Fibroblast of the conjunctiva (primary cell): ENCODE measurements at regions not wholly inside any gene's neighbourhood (a gene's known extent, or its start where the extent isn't known, plus 50 kb on each side); places are given as distances from the start of the nearest gene placed in this dataset.
"Not testable (repeated sequence)": the region's sequence is repeated elsewhere in the genome, so short reads cannot be mapped to it uniquely, and the experiment has no call there.

Experiments used
- DNase-seq: peaks from one replicate; pipeline ENCODE4 v3.0.0-alpha.2; 2010; ENCODE audit warnings: low read depth

GRCh38 chr3:89533275-89533674 lies 425.9 kb downstream of the EPHA3 start:
- DNase-seq = no peak

- DNase-seq = not testable (repeated sequence)
Observed at GRCh38 chr3:89554587-89554986, 447.2 kb downstream of the EPHA3 start.

- no peak for DNase-seq
Observed at GRCh38 chr3:89558711-89559110, 451.3 kb downstream of the EPHA3 start.

GRCh38 chr3:89560568-89560967 lies 453.1 kb downstream of the EPHA3 start:
- no peak for DNase-seq

GRCh38 chr3:89562373-89562772 lies 455.0 kb downstream of the EPHA3 start:
- no peak for DNase-seq

- no peak for DNase-seq
Observed at GRCh38 chr3:89565098-89565497, 457.7 kb downstream of the EPHA3 start.

GRCh38 chr3:89570465-89570864 lies 463.0 kb downstream of the EPHA3 start:
- DNase-seq = no peak

- DNase-seq = no peak
Observed at GRCh38 chr3:89571298-89571697, 463.9 kb downstream of the EPHA3 start.

- no peak for DNase-seq
Observed at GRCh38 chr3:89571707-89572106, 464.3 kb downstream of the EPHA3 start.

- DNase-seq = no peak
Observed at GRCh38 chr3:89572261-89572660, 464.8 kb downstream of the EPHA3 start.

GRCh38 chr3:89576417-89576816 lies 469.0 kb downstream of the EPHA3 start:
- no peak for DNase-seq

GRCh38 chr3:89577637-89578530 lies 470.5 kb downstream of the EPHA3 start:
- DNase-seq = no peak

GRCh38 chr3:89580859-89581258 lies 473.4 kb downstream of the EPHA3 start:
- no peak for DNase-seq

GRCh38 chr3:89584398-89584797 lies 477.0 kb downstream of the EPHA3 start:
- no peak for DNase-seq

- DNase-seq = no peak
Observed at GRCh38 chr3:89586256-89586655, 478.8 kb downstream of the EPHA3 start.

- no peak for DNase-seq
Observed at GRCh38 chr3:89586676-89587075, 479.3 kb downstream of the EPHA3 start.

GRCh38 chr3:89606151-89606550 lies 498.7 kb downstream of the EPHA3 start:
- no peak for DNase-seq

GRCh38 chr3:89612027-89612426 lies 504.6 kb downstream of the EPHA3 start:
- no peak for DNase-seq

- DNase-seq = no peak
Observed at GRCh38 chr3:89613241-89613640, 505.8 kb downstream of the EPHA3 start.

GRCh38 chr3:89617706-89618105 lies 510.3 kb downstream of the EPHA3 start:
- peak; percentile 24 for DNase-seq

GRCh38 chr3:89619263-89619662 lies 511.8 kb downstream of the EPHA3 start:
- DNase-seq = no peak

GRCh38 chr3:89622063-89622700 lies 514.8 kb downstream of the EPHA3 start:
- no peak for DNase-seq

- no peak for DNase-seq
Observed at GRCh38 chr3:89624494-89624893, 517.1 kb downstream of the EPHA3 start.

- no peak for DNase-seq
Observed at GRCh38 chr3:89625945-89626344, 518.5 kb downstream of the EPHA3 start.
